ENCODE measurements at regions not wholly inside any gene's neighbourhood (a gene's known extent, or its start where the extent isn't known, plus 50 kb on each side); places are given as distances from the start of the nearest gene placed in this dataset.

DNA sequence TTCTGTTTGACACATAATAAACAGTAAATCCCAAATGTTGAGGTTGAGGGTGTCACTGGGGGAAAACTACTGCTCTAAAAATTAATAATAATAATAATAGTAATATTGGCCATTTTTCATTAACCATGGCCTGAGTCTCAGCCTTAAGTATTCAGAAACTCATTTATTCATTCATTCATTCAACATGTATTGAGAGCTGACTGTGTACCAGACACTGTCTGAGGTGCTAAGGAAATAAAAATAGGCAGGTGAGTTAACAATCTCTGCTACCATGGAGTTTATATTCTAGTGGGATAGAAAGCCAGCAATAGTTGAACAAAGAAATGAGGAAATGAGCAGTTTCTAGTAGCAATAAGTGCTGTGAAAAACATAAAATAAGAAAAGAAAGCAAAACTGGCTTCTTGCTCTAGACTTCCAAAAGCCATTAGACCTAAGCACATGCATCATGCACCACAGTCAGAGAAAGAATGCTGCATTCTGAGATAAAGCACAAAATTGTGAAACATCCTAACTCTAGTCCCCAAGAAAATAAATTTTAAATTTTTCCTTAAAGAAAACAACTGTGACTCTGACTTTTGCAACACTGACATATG lies 278.7 kb downstream of the RCHY1 start:
- in situ Hi-C loops (cut with MboI; ENCODE audit: low pct_unique_long_range_greater_than_20kb, low sequenced_read_pairs, unreplicated experiment) = no loop called here

GRCh38 chr4:75232546-75232945 lies 281.7 kb downstream of the RCHY1 start:
- in situ Hi-C loops (cut with MboI; ENCODE audit: low pct_unique_long_range_greater_than_20kb, low sequenced_read_pairs, unreplicated experiment) = no loop called here
- TF ChIP-seq, protein P1, sequence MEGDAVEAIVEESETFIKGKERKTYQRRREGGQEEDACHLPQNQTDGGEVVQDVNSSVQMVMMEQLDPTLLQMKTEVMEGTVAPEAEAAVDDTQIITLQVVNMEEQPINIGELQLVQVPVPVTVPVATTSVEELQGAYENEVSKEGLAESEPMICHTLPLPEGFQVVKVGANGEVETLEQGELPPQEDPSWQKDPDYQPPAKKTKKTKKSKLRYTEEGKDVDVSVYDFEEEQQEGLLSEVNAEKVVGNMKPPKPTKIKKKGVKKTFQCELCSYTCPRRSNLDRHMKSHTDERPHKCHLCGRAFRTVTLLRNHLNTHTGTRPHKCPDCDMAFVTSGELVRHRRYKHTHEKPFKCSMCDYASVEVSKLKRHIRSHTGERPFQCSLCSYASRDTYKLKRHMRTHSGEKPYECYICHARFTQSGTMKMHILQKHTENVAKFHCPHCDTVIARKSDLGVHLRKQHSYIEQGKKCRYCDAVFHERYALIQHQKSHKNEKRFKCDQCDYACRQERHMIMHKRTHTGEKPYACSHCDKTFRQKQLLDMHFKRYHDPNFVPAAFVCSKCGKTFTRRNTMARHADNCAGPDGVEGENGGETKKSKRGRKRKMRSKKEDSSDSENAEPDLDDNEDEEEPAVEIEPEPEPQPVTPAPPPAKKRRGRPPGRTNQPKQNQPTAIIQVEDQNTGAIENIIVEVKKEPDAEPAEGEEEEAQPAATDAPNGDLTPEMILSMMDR (IDR thresholded peaks at IDR 0.05; ENCODE audit: extremely low read depth, insufficient read depth, missing control alignments) = no peak
- DNase-seq (ENCODE audit: low spot score) = no peak

More for the DNA sequence above, 278.7 kb downstream of the RCHY1 start:
- peak; percentile 23 for DNase-seq (ENCODE audit: low spot score)
- TF ChIP-seq, protein P1 (IDR thresholded peaks at IDR 0.05; ENCODE audit: extremely low read depth, insufficient read depth, missing control alignments) = no peak

DNA sequence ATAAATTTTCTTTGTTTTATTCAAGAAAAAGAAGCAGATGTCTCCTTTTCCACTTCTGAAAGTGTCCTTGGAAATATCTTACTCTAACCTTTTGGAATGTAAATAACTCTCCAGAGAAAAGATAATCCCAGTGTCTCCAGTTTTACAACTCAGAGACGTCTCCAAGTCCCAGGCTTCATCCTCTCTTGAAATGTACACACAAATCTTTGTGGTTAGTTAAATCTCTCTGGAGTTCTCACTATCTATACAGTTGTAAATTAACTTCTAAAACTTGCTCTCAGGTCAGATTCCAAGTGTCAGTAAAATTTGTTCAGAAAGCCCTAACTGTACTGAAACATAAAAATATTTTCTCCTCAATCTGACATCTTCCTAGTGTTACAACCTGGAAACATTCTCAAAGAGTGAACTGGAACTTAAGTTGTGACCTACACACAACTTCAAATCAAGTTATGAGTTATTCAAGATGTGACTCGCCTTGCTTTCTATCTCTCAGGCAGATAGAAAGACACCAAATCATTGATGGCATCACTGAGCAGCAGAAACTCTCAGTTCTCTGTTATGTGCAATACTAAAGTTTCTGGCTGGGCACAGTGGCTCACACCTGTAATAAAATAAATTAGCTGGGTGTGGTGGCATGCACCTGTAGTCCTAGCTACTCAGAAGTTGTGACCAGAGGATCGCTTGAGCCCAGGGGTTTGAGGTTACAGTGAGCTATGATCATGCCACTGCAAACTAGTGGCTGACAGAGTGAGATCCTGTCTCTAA lies 284.2 kb downstream of the RCHY1 start:
- no peak for DNase-seq (ENCODE audit: low spot score)
- in situ Hi-C loops (cut with MboI; ENCODE audit: low pct_unique_long_range_greater_than_20kb, low sequenced_read_pairs, unreplicated experiment) = no loop called here
- TF ChIP-seq, protein P1 (IDR thresholded peaks at IDR 0.05; ENCODE audit: extremely low read depth, insufficient read depth, missing control alignments) = no peak

DNA sequence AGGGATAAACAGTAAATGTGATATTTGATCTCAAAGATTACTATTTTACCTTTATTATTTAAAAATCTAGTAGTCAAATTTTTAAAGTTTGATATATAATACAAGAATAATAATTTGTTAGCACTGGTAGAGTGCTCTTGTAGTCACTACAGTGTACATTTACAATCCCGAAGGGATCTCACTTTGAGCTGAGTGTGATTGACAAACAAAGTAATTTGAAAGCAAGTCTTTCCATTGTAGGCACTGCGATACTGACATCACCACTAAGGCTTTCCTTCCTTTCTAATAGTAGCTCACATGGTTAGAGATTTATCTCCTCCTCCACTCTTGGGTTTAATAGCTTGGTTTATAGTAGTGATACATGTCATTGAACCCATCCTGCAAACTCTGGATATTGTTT lies 280.6 kb downstream of the PARM1 start:
- TF ChIP-seq, protein P1 (IDR thresholded peaks at IDR 0.05; ENCODE audit: extremely low read depth, insufficient read depth, missing control alignments) = no peak
- no peak for DNase-seq (ENCODE audit: low spot score)
- in situ Hi-C loops (cut with MboI; ENCODE audit: low pct_unique_long_range_greater_than_20kb, low sequenced_read_pairs, unreplicated experiment) = no loop called here

DNA sequence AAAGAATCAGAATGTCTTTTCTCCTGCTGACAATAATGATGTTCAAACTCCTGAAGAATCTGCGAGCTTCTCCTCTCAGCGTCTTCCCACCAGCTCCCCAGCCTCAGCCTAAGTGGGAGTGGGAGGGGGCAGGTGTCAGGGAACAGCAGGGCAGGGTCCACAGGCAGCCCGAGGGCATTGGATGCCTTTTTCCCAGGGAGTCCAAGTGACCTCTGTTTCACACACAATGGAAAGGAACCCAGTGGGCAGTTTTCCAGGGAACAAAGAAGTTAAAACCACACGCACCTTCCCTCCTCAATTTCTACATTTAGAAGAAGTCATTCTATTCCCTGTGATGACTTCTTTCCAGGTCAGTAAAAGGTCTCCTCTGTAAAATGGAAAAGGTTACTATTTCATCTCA lies 278.5 kb downstream of the PARM1 start:
- no peak for DNase-seq (ENCODE audit: low spot score)
- in situ Hi-C loops (cut with MboI; ENCODE audit: low pct_unique_long_range_greater_than_20kb, low sequenced_read_pairs, unreplicated experiment) = no loop called here
- TF ChIP-seq, protein P1 (IDR thresholded peaks at IDR 0.05; ENCODE audit: extremely low read depth, insufficient read depth, missing control alignments) = no peak

GRCh38 chr4:75207902-75208301 lies 275.0 kb downstream of the PARM1 start:
- in situ Hi-C loops (cut with MboI; ENCODE audit: low pct_unique_long_range_greater_than_20kb, low sequenced_read_pairs, unreplicated experiment) = no loop called here
- TF ChIP-seq, protein P1 (IDR thresholded peaks at IDR 0.05; ENCODE audit: extremely low read depth, insufficient read depth, missing control alignments) = no peak
- no peak for DNase-seq (ENCODE audit: low spot score)
